IPS-NIHi7 (cell line): ENCODE measurements at regions not wholly inside any gene's neighbourhood (a gene's known extent, or its start where the extent isn't known, plus 50 kb on each side); places are given as distances from the start of the nearest gene placed in this dataset.
A peak's percentile ranks its signal among the peaks of the same experiment; 100 is the strongest.

Experiments used
- DNase-seq: peaks from one replicate; pipeline ENCODE4 v3.0.0; 2012; ENCODE audit warnings: mixed read lengths; ENCODE audit errors: extremely low spot score

GRCh38 chrX:21056622-21057021, 317.6 kb upstream of the CNKSR2 start:
- DNase-seq: no peak

- DNase-seq: peak; percentile 19
Observed at GRCh38 chrX:21047034-21047455, 327.2 kb upstream of the CNKSR2 start.

DNA sequence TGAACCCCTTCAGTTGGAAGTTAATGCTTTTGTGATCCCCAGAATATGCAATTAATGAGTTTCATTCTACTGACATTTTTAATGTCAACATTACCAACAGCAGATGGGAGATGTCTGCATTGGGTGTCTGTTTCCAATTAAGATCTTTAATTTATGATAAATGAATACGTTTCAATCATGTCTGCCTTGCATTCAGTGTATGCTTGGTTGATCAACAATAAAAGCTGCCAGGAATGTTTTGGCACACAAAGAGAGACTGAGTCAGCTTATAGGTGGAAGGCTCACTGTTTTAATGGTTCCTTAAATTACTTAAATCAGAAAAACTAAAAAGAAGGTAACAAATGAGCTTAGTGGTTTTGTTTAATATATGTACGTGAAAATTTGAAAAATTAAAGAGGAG, 359.9 kb upstream of the CNKSR2 start:
- no peak for DNase-seq

- no peak for DNase-seq
Observed at GRCh38 chrX:21004835-21005234, 369.4 kb upstream of the CNKSR2 start.

GRCh38 chrX:20995829-20996228, 378.4 kb upstream of the CNKSR2 start:
- DNase-seq: no peak

- no peak for DNase-seq
Observed at GRCh38 chrX:20989361-20989760, 384.9 kb upstream of the CNKSR2 start.

GRCh38 chrX:20988804-20989203, 385.4 kb upstream of the CNKSR2 start:
- DNase-seq: no peak

DNA sequence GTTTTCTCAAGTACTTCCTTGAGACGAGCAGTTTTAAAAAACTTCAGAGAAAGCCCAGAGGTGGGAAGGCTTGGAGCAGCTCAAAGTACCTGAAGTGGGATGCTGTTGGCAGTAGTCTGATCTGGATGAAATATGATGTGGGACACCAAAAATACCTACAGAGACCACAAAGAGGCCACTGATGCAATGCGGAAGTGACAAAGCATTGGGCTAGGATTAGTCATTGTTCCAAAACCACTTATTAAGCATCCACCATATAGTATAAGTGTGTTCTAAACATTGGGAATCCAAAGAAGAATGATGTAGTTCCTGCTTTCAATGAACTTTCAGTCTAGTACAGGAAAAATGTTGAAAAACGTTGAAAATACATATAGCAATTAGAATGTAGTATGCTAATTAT, 386.1 kb upstream of the CNKSR2 start:
- no peak for DNase-seq

- no peak for DNase-seq
Observed at GRCh38 chrX:20980426-20980825, 393.8 kb upstream of the CNKSR2 start.

GRCh38 chrX:20974326-20974725, 399.9 kb upstream of the CNKSR2 start:
- DNase-seq: no peak

- DNase-seq: peak; percentile 48
Observed at GRCh38 chrX:20973038-20973437, 401.2 kb upstream of the CNKSR2 start.

DNA sequence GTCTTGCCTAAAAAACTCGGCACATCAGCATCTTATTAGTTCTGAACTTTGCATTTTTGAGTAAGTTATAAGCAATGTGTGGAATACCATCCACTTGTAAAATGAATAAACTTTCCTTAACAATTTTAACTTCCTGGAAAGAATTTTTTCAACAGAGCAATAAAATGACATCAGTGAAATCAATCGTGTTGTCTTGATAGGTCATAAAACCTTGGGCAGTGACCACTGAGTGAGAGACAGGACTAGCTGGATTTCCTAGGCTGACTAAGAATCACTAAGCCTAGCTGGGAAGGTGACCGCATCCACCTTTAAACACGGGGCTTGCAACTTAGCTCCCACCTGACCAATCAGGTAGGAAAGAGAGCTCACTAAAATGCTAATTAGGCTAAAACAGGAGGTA, 403.0 kb upstream of the CNKSR2 start:
- no peak for DNase-seq

DNA sequence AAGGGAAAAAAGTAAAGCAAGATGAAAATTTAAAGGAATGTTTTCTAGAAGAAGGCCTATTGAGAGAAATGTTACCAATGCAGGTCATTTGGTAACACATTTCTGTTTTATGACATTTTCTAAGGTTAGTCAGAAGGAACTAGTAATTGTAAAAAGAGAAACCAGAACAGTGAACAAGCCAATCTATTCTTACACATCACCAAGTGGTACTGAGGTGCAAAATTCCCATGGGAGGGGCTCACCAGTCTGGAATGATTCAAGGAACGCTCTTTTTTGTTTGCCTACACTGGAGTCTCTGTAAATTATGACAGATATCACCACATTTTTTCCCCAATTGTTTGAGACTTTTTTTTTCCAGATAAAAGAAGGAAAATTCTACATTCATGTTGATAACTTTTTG, 404.7 kb upstream of the CNKSR2 start:
- DNase-seq: no peak

DNA sequence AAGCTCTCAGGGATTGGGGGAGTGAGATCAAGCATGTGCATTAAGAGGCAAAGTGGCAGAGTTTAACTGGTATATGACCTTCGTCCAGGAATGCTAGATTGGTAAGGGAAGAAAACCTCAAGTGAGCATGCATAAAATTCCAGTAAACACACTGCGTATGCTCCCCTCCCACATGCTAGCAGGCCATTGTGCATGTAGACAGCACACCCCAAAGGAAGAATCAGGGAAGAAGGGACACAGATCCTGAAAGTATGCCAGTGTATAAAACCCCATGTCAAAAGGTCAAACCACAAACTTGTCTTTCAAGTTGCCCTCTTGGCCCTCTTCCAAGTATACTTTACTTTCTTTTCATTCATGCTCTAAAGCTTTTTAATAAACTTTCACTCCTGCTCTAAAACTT, 405.2 kb upstream of the CNKSR2 start:
- no peak for DNase-seq

- no peak for DNase-seq
Observed at GRCh38 chrX:20967725-20968124, 406.5 kb upstream of the CNKSR2 start.

- peak; percentile 31 for DNase-seq
Observed at GRCh38 chrX:20965270-20966044, 408.8 kb upstream of the CNKSR2 start.

GRCh38 chrX:20954014-20954413, 420.2 kb upstream of the CNKSR2 start:
- no peak for DNase-seq

GRCh38 chrX:20952180-20952579, 422.0 kb upstream of the CNKSR2 start:
- no peak for DNase-seq

GRCh38 chrX:20951016-20951810, 423.0 kb upstream of the CNKSR2 start:
- DNase-seq: no peak

DNA sequence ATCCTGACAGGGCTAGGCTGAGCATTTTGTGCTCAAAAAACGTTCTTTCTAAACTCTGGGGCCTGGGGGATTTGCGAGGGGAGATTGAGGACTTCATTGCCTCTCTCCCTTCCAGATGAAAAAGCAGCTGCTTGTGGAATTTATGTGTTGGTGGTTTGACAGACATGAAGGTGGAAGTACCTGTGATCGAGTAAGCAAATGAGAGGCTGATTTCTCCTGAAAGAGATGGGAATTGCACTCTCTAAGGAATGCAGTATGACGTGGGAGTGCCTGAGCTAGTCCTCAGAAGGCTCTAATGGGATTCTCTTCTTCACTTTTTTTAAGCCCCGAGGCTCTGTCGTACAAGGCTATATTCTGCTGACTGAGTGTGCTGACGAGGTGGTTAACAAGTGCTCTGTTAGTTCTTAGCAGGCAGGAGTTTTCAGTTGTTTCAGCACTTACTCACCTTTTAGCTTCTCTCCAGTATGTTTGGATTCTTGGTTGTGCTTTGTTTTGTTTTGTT, 426.8 kb upstream of the CNKSR2 start:
- DNase-seq: peak; percentile 46

- peak; percentile 62 for DNase-seq
Observed at GRCh38 chrX:20913760-20914159, 460.5 kb upstream of the CNKSR2 start.

GRCh38 chrX:20906571-20906970, 467.6 kb upstream of the CNKSR2 start:
- DNase-seq: no peak

GRCh38 chrX:20884565-20884964, 489.7 kb upstream of the CNKSR2 start:
- no peak for DNase-seq
